ENCODE measurements at regions not wholly inside any gene's neighbourhood (a gene's known extent, or its start where the extent isn't known, plus 50 kb on each side); places are given as distances from the start of the nearest gene placed in this dataset.

DNA sequence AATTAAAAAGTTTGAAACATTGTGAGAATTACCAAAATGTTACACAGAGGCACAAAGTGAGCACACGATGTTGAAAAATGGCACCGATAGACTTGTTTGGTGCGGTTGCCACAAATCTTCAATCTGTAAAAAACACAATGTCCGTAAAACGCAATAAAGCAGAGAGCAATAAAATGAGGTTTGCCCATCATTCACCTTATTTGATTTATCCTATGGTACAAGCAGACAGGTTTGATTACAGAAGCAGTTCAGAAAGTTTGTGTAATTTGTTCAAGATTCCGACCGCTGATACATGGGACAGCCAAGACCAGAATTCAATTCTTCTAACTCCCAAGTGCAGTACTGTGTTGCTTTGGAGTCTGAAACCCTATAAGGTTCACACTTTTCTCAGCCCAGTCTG is 318.3 kb upstream of the PROX1 start:
- TF ChIP-seq SUZ12 (IDR thresholded peaks at IDR 0.05; ENCODE audit: extremely low read depth, insufficient read depth, insufficient read length): no peak
- TF ChIP-seq YY1 (IDR thresholded peaks at IDR 0.05; ENCODE audit: insufficient read depth, insufficient read length): no peak
